Lower leg skin (tissue), 4 donors: ENCODE measurements at regions not wholly inside any gene's neighbourhood (a gene's known extent, or its start where the extent isn't known, plus 50 kb on each side); places are given as distances from the start of the nearest gene placed in this dataset.

Experiments
- DNase-seq, 2 donors: peaks; one replicate each; pipeline ENCODE4 v3.0.0-alpha.2; 2019; ENCODE audit warnings: low spot score in 2 of 2
- H3K4me3 ChIP-seq: fragments of 200-600 bp; sonication (generic); 2 replicates; pipeline ENCODE4 v1.5.1; 2017; ENCODE audit warnings: mild to moderate bottlenecking, low read depth; ENCODE audit not compliant: poor library complexity, severe bottlenecking
- POLR2A ChIP-seq, 2 donors: fragments of 450-650 bp; IDR thresholded peaks; one replicate each; pipeline ENCODE4 v1.6.1; 2016 to 2017; ENCODE audit warnings: antibody characterized with exemption in 2 of 2, mild to moderate bottlenecking in 1 of 2, moderate library complexity in 1 of 2
- WGBS, 2 donors: methylation state at CpG; one replicate each; pipeline ENCODE4 v1.1.5; 2018; 5-methylcytosine and 5-hydroxymethylcytosine counted together
- intact Hi-C: fragments of 100-400 bp; cut with DNase I; formaldehyde crosslinking; loops from one replicate; pipeline ENCODE4 v1.15.0; 2023; ENCODE audit warnings: low total_unique reads
- TF ChIP-seq, protein P1 (sequence below), 3 donors: fragments of 450-650 bp; IDR thresholded peaks; one replicate each; pipeline ENCODE4 v1.5.1; 2016; ENCODE audit warnings: antibody characterized with exemption in 3 of 3, mild to moderate bottlenecking in 3 of 3, moderate library complexity in 2 of 3

DNA sequence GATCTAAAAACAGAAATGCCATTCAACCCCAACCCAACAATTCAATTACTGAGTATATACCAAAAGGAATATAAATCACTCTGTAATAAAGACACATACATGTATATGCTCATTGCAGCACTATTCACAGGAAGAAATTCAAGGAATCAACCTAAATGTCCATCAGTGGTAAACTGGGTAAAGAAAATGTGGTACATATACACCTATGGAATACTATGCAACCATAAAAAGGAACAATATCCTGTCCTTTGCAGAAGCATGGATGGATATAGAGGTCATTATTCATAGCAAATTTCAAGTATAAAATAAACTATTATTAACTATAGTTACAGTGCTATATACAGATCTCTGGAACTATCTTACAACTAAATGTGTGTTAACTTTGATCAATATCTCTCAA is 599.3 kb downstream of the CDH11 start:
- TF ChIP-seq POLR2A (IDR thresholded peaks at IDR 0.05), result no peak
- TF ChIP-seq, protein P1, sequence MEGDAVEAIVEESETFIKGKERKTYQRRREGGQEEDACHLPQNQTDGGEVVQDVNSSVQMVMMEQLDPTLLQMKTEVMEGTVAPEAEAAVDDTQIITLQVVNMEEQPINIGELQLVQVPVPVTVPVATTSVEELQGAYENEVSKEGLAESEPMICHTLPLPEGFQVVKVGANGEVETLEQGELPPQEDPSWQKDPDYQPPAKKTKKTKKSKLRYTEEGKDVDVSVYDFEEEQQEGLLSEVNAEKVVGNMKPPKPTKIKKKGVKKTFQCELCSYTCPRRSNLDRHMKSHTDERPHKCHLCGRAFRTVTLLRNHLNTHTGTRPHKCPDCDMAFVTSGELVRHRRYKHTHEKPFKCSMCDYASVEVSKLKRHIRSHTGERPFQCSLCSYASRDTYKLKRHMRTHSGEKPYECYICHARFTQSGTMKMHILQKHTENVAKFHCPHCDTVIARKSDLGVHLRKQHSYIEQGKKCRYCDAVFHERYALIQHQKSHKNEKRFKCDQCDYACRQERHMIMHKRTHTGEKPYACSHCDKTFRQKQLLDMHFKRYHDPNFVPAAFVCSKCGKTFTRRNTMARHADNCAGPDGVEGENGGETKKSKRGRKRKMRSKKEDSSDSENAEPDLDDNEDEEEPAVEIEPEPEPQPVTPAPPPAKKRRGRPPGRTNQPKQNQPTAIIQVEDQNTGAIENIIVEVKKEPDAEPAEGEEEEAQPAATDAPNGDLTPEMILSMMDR (IDR thresholded peaks at IDR 0.05), result no peak
- no peak for DNase-seq
- H3K4me3 ChIP-seq, result no peak overlapping the region
- intact Hi-C loops, result no loop called here

DNA sequence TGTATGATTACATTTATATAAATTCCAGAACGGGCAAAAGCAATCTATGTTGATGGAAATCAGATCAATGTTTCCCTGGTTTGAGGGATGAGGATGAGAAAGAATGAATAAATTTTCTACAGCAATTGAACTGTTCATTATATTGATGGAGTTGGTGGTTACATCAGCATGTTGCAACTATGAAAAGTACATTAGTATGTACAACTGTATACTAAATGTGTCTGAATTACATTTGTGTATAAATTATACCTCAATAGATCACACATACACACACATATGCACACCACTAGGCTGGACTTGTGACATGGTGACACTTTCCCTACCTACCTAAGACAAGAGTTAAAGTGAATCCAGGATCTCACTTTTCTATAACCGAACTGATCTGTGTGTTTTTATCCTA is 608.0 kb downstream of the CDH11 start:
- whole genome bisulfite sequencing, 2 donors, result 76 to 85% methylated on average over 2 of the region's 2 CpGs
- H3K4me3 ChIP-seq, result no peak overlapping the region
- no peak for DNase-seq
- TF ChIP-seq, protein P1 (IDR thresholded peaks at IDR 0.05), result no peak
- TF ChIP-seq POLR2A (IDR thresholded peaks at IDR 0.05), result no peak
- intact Hi-C loops, result no loop called here

DNA sequence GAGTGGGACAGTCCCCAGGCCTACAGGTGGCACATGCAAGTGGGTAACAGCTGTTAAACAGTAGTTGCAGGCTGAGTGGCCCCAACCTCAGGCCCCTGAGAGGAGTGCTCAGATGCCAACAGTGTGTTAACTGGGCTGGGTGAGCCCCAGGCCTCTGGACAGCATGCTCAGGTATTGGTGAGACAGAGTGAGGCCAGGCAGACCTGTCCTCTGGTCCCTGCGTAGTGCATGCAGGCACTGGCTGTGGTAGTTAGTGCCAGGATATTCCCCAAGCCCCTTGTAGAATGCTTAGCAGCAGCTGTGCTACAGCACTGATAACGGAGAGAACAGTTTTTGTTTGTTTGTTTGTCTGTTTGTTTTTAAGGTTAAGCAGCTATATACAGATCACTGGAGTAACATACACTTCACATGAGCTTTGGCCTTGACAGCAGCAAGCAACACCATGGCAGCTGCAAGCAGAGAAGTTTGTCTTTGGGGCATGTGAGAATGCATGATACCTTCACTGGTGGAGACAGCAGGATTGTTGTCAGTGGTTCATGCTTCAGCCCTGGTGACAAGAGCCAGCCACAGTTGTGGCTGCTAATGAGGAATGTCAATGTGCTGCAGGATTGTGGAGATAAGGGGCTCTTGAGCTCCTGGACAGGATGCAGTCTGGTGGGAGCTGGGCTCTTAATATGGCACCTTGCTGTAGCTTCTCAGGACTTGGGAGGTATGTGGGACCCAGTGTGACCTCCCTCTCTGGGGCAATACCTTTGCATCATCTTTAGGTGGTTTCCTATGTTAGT is 614.4 kb downstream of the CDH11 start:
- WGBS, 2 donors, result 83 to 95% methylated on average over 2 of the region's 2 CpGs
- intact Hi-C loops, result no loop called here
- no peak overlapping the region for H3K4me3 ChIP-seq
- DNase-seq, result no peak
- TF ChIP-seq, protein P1 (IDR thresholded peaks at IDR 0.05), result no peak
- TF ChIP-seq POLR2A (IDR thresholded peaks at IDR 0.05), result no peak

DNA sequence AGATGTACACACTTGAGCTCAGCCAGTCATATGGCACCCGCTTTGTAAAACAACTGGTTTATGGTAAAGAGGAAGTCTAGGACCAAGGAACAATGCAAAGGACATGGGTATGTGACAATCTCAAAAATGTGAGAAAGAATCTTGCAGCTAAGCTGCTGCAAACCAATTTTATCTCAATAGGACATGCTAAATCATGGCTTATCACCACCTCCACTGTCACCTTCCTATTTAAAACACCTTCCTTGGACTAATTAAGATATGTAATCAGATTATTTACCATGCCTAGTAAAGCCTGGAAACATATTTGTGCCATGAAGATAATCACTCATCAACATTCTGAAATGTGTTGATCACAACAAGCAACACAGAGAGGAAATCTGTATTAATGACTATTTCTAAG is 622.7 kb downstream of the CDH11 start:
- no peak for TF ChIP-seq POLR2A (IDR thresholded peaks at IDR 0.05)
- TF ChIP-seq, protein P1 (IDR thresholded peaks at IDR 0.05), result no peak
- no peak overlapping the region for H3K4me3 ChIP-seq
- intact Hi-C loops, result no loop called here
- 87 to 94% methylated on average over 1 of the region's 1 CpG for WGBS, 2 donors
- no peak for DNase-seq

DNA sequence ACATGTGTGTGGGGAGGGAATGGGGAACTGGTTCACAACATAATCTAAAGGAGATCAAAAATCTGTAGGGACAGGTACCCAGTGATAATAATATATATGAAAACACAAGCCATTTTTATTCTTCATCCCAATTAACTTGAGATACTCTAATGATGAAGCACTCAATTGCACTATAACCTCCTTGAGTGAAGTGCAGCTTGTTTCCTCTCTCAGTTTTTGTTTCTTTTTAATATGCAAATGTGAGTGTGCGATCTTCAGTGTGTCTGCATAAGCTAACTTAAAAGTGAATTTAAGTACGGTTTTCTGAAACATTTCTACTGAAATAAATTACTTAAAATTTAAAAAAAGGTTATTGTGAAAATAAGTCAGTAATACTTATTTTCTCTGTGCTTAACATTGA is 623.5 kb downstream of the CDH11 start:
- TF ChIP-seq, protein P1 (IDR thresholded peaks at IDR 0.05), result no peak
- no peak for TF ChIP-seq POLR2A (IDR thresholded peaks at IDR 0.05)
- no peak for DNase-seq

DNA sequence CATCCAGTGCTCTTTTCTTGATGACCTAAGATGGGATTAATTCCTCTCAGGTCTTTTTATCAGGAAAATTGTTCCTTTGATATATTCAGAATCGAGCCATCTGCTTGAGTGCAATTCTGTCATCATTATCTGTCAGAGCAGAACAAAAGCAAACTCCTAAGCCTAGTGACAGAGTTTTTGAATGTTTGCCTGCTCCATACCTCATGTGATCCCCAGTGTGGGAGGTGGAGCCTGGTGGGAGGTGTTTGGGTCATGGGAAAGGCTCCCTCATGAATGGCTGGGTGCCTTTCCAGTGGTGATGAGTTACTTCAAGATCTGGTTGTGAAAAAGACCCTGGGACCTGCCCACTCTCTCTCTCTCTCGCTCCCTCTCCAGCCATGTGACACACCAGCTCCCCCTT is 628.2 kb downstream of the CDH11 start:
- DNase-seq, result no peak

More for the DNA sequence above, 623.5 kb downstream of the CDH11 start:
- 80 to 89% methylated on average over 2 of the region's 2 CpGs for WGBS, 2 donors
- intact Hi-C loops, result no loop called here
- no peak overlapping the region for H3K4me3 ChIP-seq

More for the DNA sequence above, 628.2 kb downstream of the CDH11 start:
- intact Hi-C loops, result no loop called here
- TF ChIP-seq, protein P1 (IDR thresholded peaks at IDR 0.05), result no peak
- TF ChIP-seq POLR2A (IDR thresholded peaks at IDR 0.05), result no peak
- 64 to 95% methylated on average over 2 of the region's 2 CpGs for WGBS, 2 donors
- no peak overlapping the region for H3K4me3 ChIP-seq
